ENCODE measurements at regions not wholly inside any gene's neighbourhood (a gene's known extent, or its start where the extent isn't known, plus 50 kb on each side); places are given as distances from the start of the nearest gene placed in this dataset.

DNA sequence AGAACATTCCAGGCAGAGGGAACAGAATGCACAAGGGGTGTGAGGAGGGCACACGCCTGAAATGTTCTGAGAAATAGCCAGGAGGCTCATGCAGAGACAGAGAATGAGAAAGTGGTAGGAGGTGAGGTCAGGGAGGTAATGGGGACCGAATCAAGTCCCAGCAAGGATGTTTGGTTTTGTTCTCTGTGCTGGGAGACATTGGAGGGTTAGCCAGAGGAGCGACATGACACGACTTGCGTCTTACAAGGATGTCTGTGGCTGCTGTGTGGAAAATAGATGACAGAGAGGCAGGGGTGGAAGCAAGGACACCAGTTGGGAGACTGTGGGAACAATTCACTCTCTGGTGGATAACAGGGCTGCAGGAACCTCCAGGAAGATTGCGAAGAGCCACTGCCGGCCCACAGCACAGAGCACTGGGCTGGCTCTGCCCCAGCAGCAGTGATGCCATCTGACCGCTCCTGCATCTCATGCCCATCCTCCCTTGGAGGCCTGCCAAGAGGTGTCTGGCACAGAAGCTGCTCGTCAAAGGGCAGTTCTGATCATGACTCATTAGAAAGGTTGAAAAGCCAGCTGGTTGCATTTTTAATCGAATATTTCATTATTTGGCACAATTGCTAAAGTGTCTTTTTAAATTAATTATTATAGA, 57.7 kb upstream of the CD83 start:
- Histone ChIP-seq H4K20me1 (ENCODE audit: insufficient read depth, low read length) (no peaks in the 10 kb centered on the region), H2AFZ (ENCODE audit: low read length) (no peak overlapping the region), H3K9ac (ENCODE audit: low read length) (no peak overlapping the region), H3K4me1 (ENCODE audit: low read length) (no peaks in the 10 kb centered on the region), H3F3A (ENCODE audit: insufficient read depth, low read length) (no peaks in the 10 kb centered on the region), H3K9me2 (replicated peaks; ENCODE audit: insufficient read depth, low read length) (no peaks in the 10 kb centered on the region), H3K4me3 (ENCODE audit: low read length) (no peak overlapping the region), H3K9me3 (replicated peaks; ENCODE audit: insufficient read depth, low read length) (no peaks in the 10 kb centered on the region), H3K36me3 (replicated peaks; ENCODE audit: insufficient read depth, low read length) (no peaks in the 10 kb centered on the region), H3K27ac (ENCODE audit: low read length) (no peak overlapping the region), H3K27me3 (replicated peaks; ENCODE audit: insufficient read depth, low read length) (no peaks in the 10 kb centered on the region), H3K79me2 (ENCODE audit: low read length) (no peaks in the 10 kb centered on the region), H3K4me2 (ENCODE audit: low read depth, low read length) (no peak overlapping the region)
- TF ChIP-seq EZH2 (optimal IDR thresholded peaks at IDR 0.05; ENCODE audit: low read depth, low read length): no peak
- TF ChIP-seq, protein P1, sequence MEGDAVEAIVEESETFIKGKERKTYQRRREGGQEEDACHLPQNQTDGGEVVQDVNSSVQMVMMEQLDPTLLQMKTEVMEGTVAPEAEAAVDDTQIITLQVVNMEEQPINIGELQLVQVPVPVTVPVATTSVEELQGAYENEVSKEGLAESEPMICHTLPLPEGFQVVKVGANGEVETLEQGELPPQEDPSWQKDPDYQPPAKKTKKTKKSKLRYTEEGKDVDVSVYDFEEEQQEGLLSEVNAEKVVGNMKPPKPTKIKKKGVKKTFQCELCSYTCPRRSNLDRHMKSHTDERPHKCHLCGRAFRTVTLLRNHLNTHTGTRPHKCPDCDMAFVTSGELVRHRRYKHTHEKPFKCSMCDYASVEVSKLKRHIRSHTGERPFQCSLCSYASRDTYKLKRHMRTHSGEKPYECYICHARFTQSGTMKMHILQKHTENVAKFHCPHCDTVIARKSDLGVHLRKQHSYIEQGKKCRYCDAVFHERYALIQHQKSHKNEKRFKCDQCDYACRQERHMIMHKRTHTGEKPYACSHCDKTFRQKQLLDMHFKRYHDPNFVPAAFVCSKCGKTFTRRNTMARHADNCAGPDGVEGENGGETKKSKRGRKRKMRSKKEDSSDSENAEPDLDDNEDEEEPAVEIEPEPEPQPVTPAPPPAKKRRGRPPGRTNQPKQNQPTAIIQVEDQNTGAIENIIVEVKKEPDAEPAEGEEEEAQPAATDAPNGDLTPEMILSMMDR (IDR thresholded peaks at IDR 0.05; ENCODE audit: low read length): no peak
- no peak for TF ChIP-seq EZH2phosphoT487 (IDR thresholded peaks at IDR 0.05; ENCODE audit: low read length)
- no peak for DNase-seq

DNA sequence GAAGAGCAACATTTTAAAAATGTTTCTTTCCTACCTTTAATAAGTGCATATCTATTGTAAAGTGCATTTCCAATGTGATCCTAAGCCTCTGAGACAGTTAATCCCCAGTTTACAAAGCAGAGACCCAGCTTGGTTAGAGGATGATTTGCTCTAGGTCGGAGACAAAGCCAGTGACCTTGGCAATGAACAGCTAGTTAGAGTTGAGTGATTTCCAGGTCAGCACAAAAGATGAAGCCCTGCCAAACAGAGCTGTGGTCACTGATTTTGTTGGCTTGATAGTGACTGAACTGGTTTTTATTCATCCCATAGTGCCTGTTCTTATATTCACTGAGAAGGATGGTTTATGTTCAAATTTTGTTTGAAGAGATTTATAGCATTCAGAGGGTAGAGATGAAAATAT, 56.6 kb upstream of the CD83 start:
- TF ChIP-seq, protein P1 (IDR thresholded peaks at IDR 0.05; ENCODE audit: low read length): no peak
- no peak for TF ChIP-seq EZH2phosphoT487 (IDR thresholded peaks at IDR 0.05; ENCODE audit: low read length)
- TF ChIP-seq EZH2 (optimal IDR thresholded peaks at IDR 0.05; ENCODE audit: low read depth, low read length): no peak
- Histone ChIP-seq H3K36me3 (replicated peaks; ENCODE audit: insufficient read depth, low read length) (no peaks in the 10 kb centered on the region), H3K9me2 (replicated peaks; ENCODE audit: insufficient read depth, low read length) (no peaks in the 10 kb centered on the region), H3K27ac (ENCODE audit: low read length) (no peak overlapping the region), H3K79me2 (ENCODE audit: low read length) (no peaks in the 10 kb centered on the region), H3K4me1 (ENCODE audit: low read length) (no peaks in the 10 kb centered on the region), H3K27me3 (replicated peaks; ENCODE audit: insufficient read depth, low read length) (no peaks in the 10 kb centered on the region), H3F3A (ENCODE audit: insufficient read depth, low read length) (no peaks in the 10 kb centered on the region), H3K9me3 (replicated peaks; ENCODE audit: insufficient read depth, low read length) (no peaks in the 10 kb centered on the region), H3K4me3 (ENCODE audit: low read length) (no peak overlapping the region), H4K20me1 (ENCODE audit: insufficient read depth, low read length) (no peaks in the 10 kb centered on the region), H3K4me2 (ENCODE audit: low read depth, low read length) (no peak overlapping the region), H3K9ac (ENCODE audit: low read length) (no peak overlapping the region), H2AFZ (ENCODE audit: low read length) (no peak overlapping the region)
- DNase-seq: no peak

DNA sequence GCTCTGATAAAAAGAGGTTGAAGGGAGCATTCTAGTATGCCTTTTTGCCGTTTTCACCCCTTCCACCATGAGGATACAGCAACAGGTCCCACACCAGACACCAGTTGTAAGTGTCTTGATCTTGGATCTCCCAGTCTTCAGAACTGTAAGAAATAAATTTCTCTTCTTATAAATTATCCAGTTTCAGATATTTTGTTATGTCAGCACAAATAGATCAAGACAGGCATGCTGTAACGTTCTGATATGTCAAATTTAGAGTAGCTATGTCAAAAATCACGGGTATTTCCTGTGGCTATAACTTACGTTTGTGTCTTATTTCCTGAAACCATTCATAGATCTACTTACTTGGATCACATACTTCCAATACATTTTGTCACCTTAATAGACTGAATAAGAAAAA, 55.9 kb upstream of the CD83 start:
- no peaks in the 10 kb centered on the region for H3K4me1 ChIP-seq (ENCODE audit: low read length)
- H3K27ac ChIP-seq (ENCODE audit: low read length): no peak overlapping the region
- no peaks in the 10 kb centered on the region for H3K79me2 ChIP-seq (ENCODE audit: low read length)
- H4K20me1 ChIP-seq (ENCODE audit: insufficient read depth, low read length): no peaks in the 10 kb centered on the region
- TF ChIP-seq EZH2phosphoT487 (IDR thresholded peaks at IDR 0.05; ENCODE audit: low read length) (no peak), EZH2 (optimal IDR thresholded peaks at IDR 0.05; ENCODE audit: low read depth, low read length) (no peak)
- TF ChIP-seq, protein P1 (IDR thresholded peaks at IDR 0.05; ENCODE audit: low read length): no peak
- no peaks in the 10 kb centered on the region for H3K36me3 ChIP-seq (replicated peaks; ENCODE audit: insufficient read depth, low read length)
- H3K4me2 ChIP-seq (ENCODE audit: low read depth, low read length): no peak overlapping the region
- H3K4me3 ChIP-seq (ENCODE audit: low read length): no peak overlapping the region
- H3K9me2 ChIP-seq (replicated peaks; ENCODE audit: insufficient read depth, low read length): no peaks in the 10 kb centered on the region
- H3F3A ChIP-seq (ENCODE audit: insufficient read depth, low read length): no peaks in the 10 kb centered on the region
- no peak for DNase-seq
- H2AFZ ChIP-seq (ENCODE audit: low read length): no peak overlapping the region
- H3K9ac ChIP-seq (ENCODE audit: low read length): no peak overlapping the region
- no peaks in the 10 kb centered on the region for H3K27me3 ChIP-seq (replicated peaks; ENCODE audit: insufficient read depth, low read length)
- no peaks in the 10 kb centered on the region for H3K9me3 ChIP-seq (replicated peaks; ENCODE audit: insufficient read depth, low read length)

Measured in MM.1S (cell line).